ENCODE measurements at regions not wholly inside any gene's neighbourhood (a gene's known extent, or its start where the extent isn't known, plus 50 kb on each side); places are given as distances from the start of the nearest gene placed in this dataset.
"Not testable (repeated sequence)": the region's sequence is repeated elsewhere in the genome, so short reads cannot be mapped to it uniquely, and the experiment has no call there.

- DNase-seq: no peak
Measured at GRCh38 chr1:101588677-101589076, 351.9 kb downstream of the S1PR1 start.

- peak; percentile 98 for DNase-seq
Measured at GRCh38 chr1:101592845-101593244, 356.0 kb downstream of the S1PR1 start.

- no peak for DNase-seq
Measured at GRCh38 chr1:101595881-101596374, 359.1 kb downstream of the S1PR1 start.

DNA sequence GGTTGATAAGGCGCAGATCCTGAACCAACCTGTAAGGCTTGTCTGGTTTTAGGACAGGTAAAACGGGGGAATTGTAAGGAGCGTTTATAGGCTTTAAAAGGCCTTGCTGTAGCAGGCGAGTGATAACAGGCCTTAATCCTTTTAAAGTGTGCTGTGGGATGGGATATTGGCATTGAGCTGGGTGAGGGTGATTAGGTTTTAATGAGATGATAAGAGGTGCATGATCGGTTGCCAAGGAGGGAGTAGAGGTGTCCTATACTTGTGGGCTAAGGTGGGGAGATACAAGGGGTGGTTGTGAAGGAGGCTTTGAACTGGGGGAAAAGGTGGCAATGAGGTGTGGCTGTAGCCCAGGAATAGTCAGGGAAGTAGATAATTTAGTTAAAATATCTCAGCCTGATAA, 363.8 kb downstream of the S1PR1 start:
- DNase-seq: not testable (repeated sequence)

DNA sequence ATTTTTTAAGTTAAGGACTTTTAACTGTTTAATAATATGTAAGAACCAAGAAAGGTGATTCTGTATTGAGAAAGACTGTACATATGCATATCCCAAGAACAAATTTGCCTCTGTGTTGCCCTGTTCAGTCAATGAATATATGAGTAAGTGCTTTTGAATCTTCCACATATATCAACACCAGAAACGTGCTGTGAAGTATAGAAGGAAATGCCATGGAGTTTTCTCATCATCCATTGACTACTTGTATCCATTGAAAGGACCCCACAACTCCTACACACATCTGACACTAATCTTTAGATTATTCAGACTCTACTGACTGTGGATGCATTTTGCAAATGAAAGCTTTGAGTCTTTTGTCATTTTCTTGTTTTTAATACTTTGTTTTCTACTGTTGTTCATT, 366.9 kb downstream of the S1PR1 start:
- no peak for DNase-seq

- no peak for DNase-seq
Measured at GRCh38 chr1:101605878-101606277, 369.1 kb downstream of the S1PR1 start.

- no peak for DNase-seq
Measured at GRCh38 chr1:101613546-101613945, 376.7 kb downstream of the S1PR1 start.

- no peak for DNase-seq
Measured at GRCh38 chr1:101618900-101619299, 377.8 kb downstream of the OLFM3 start.

- DNase-seq: no peak
Measured at GRCh38 chr1:101632548-101633272, 364.0 kb downstream of the OLFM3 start.

DNA sequence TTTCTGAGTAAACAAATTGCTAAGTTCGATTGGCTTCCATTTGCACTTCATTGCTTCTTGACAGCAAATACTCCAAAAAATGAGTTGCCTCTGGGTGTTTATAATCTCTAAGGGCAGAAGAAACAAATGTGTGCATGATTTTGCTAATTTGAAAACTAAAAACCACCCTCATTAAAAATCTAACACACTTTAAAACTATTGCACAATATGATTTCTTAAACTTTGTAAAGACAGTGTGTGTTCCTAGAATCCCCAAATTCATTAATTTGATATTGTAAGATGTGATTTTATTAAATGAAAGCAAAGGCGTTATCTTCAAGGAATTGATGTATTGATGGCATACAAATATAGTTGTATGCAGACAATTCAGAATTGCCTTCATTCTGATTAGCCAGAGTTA, 350.9 kb downstream of the OLFM3 start:
- DNase-seq: no peak

- no peak for DNase-seq
Measured at GRCh38 chr1:101652484-101652883, 344.2 kb downstream of the OLFM3 start.

DNA sequence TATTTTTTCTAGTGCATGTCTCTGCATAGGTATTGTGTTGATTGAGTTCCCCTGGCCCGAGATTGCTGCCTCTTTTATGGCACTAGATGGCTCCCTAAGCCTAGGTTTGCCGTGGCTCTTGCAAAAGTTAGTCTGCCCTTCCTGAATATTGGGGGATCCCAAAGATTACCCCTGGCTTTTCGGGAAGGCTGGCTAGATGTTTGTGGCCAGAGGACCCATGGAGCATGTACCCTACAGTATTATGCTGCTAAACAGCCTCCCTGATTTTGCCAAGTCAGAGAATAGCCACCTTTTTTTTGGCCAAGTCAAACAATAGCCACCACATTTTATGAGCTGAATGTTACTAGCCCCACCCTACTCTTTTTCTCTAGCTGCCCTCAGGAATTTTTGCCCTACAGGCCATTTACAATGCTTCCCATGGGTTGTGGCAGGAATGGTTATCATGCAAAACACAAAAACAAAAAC, 343.2 kb downstream of the OLFM3 start:
- no peak for DNase-seq

GRCh38 chr1:101664726-101665125, 332.0 kb downstream of the OLFM3 start:
- no peak for DNase-seq

- no peak for DNase-seq
Measured at GRCh38 chr1:101667761-101668160, 329.0 kb downstream of the OLFM3 start.

- no peak for DNase-seq
Measured at GRCh38 chr1:101683136-101683535, 313.6 kb downstream of the OLFM3 start.

- no peak for DNase-seq
Measured at GRCh38 chr1:101683561-101683960, 313.2 kb downstream of the OLFM3 start.

DNA sequence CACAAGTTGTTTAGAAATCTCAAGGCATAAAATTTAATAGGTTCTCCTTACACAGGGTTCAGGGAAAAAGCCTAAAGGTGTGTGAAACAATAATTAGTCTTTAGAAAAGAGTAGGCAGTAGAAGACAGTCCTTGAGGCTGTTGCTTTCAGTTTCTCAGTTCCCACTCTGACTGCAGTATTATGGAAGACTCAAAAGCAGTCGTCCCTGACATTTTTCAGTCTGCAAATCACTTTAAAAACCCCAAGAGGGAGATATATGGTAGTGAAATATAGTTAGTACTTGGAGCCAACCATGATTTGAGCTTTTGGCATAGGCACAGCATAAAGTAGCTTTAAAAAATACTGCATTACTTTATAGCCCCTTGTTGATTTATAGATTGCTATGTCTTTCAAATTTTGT, 299.7 kb downstream of the OLFM3 start:
- DNase-seq: no peak

DNA sequence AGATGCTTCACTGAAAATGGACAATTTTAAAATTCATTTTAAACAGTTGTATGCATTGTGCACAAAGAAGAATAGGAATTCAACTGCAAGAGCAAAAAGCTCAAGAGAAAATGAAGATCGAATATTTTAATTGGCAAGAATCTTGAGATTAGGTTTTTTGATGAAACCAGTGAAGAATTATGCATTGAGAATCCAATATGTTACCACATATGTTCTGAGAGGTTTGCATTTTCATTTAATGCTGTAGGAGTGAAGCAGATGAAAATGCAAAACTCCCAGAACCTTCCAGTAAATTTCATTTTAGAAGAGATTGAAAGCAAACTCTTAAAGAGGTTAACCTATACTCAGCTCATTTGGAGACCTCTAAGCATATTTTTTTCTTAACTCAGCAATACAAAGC, 298.0 kb downstream of the OLFM3 start:
- no peak for DNase-seq

DNA sequence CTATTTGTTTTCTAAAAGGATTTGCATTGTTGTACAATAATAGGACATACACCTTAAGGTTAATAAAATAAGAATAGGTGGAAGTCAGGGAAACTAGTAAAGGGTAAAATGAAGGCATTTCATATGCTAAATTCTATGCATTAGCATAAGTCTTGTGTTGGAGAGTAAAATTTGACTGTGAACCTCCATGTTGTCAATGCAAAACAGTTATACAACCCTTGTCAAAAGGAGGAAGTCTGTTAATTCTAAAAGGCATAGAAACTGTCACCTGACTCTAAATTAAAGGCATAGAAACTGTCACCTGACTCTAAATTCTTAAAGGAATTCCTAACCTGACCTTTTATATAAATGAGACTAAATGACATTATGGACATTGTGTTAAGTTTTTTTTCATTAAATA, 291.8 kb downstream of the OLFM3 start:
- no peak for DNase-seq

DNA sequence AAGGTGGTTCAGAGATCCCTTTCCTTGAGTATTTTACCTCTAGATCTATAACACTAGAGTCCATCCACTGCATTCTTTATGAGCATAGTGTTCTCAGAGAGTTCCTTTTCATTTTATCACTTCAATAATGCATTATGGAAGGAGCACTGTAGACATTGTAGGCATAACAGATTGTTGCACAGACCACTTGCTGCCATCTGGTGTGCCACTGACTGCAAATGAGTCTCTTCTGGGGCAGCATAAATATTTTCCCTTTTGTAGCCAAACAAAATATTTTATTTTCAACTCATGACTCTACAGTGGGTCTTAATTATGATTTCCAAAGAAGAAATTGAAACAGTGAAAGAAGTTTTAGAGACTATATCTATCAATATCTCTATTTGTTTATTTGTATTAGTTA, 290.4 kb downstream of the OLFM3 start:
- DNase-seq: no peak

DNA sequence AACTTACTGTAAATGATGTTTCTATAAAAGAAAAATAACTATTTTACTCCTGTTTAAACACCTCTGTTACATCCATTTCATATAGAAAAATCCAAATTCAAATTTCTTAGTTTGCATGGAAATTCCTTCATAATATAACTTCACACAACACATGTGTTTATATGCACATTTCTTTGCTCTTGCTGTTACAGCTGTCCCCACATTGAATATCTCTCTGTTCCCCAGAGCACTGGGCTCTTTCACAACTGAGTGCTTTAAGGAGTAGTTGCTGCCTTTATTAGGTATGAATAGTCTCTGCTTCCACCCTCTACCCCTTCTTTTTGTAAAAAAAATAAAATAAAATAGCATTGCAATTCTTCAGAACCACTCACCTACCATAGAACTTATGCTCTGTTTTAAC, 287.0 kb downstream of the OLFM3 start:
- no peak for DNase-seq

- DNase-seq: no peak
Measured at GRCh38 chr1:101713760-101714159, 283.0 kb downstream of the OLFM3 start.

DNA sequence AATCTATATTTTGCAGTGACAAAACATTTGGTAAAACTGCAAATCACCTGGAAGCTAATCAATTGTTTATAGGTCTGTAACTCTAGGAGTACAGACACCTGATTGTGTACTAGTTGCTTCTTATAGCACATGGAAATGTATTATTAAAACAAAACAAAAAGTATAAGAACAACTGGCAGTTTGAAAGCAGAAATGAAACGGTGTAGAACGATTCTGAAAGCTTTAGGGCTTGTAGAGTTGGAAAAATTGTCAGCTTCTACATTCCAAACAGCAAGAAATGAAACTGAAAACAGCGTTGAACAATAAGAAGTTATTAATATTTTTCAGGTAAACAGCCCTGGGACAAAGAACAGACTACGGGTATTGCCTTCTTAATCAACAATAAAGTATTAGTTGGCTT, 273.3 kb downstream of the OLFM3 start:
- DNase-seq: no peak

DNA sequence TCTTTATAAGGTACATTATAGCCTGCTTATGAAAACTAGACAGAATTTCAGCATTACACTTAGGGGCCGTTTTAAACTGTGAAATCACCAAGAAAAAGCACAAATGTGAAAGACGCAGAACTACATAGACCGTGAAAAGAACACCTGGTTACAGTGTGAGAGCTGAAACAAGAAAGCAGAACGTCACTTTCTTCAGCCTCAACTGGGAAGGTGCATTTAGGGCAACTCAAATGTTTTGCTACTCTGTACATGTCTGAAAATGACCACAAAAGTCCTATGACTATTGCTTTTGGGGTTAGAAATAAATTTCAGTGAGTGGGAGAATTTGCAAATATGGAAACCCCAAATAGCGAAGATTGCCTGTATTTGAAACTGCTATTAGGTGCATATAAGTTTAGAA, 268.7 kb downstream of the OLFM3 start:
- no peak for DNase-seq

DNA sequence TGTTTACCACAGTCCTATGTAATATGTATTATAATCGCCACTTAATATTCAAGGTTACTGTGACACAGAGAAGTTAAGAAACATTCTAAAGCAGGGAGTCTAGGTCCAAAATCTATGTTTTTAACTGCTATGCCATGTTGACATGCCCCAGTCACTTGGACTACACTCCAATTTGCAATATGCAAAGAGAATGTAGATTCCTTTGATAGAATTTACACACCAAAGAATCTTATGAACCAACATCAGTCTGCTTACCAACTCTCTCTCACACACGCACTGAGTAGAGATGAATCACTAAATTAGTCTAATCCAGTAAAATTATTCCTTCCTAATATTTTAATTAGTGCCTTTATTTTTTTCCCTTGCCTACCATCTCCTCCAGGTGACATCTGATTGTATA, 266.2 kb downstream of the OLFM3 start:
- DNase-seq: no peak
